T47D (cell line): ENCODE measurements at regions not wholly inside any gene's neighbourhood (a gene's known extent, or its start where the extent isn't known, plus 50 kb on each side); places are given as distances from the start of the nearest gene placed in this dataset.
"Not testable (repeated sequence)": the region's sequence is repeated elsewhere in the genome, so short reads cannot be mapped to it uniquely, and the experiment has no call there.

Experiments
- DNase-seq, 2 experiments: peaks; one replicate each; pipeline versions ENCODE4 v3.0.0 to v3.0.0-alpha.2; 2011 to 2012; ENCODE audit warnings: low read depth in 1 of 2, low spot score in 1 of 2
- JUND ChIP-seq: IDR thresholded peaks from 2 replicates; pipeline ENCODE4 v1.6.1; 2012; ENCODE audit warnings: low read depth
- in situ Hi-C: cut with HindIII; loops from 2 replicates; pipeline ENCODE4 v1.10.0; 2016; ENCODE audit warnings: low sequenced_read_pairs, low pct_unique_long_range_greater_than_20kb

DNA sequence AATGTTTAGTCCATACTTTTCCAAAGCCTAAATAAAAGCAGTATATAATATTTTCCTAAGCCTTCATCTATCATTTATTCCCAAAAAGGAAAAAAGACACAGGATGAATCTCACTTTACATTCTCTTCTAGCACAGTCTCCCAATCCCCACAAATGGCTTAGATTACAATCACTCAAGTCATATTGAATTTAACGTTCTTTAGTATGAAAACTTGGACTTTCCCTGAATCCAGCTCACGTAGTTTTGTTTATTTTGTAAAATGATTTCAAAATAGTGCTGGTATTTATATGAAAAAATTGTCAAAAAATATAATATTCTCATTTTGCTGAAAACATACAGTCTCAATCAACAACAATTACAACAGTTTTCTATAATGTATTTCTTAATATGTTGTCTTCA is 137.7 kb upstream of the CCDC150 start:
- in situ Hi-C loops, result no loop called here
- DNase-seq, result no peak
- TF ChIP-seq JUND, result no peak

DNA sequence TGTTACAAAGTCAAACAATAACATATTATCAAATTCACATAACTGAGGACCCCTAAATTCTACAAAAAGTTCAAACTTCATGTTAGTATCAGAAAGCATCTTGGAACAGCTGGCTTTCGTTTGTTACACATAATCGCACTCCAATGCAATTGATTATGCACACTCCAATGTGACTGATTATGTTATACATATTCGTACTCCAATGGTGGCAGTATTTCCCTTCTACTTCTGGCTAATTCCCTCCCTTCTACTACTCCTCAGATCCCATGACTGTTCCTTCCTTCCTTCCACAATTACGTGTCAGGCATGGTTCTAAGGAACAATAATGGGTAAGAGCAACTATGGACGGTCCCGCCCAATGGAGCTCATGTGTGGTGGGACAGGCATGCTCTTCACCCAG is 137.1 kb upstream of the CCDC150 start:
- in situ Hi-C loops, result no loop called here
- no peak for TF ChIP-seq JUND
- DNase-seq, result peak in 1 of 2 experiments; percentile 28

DNA sequence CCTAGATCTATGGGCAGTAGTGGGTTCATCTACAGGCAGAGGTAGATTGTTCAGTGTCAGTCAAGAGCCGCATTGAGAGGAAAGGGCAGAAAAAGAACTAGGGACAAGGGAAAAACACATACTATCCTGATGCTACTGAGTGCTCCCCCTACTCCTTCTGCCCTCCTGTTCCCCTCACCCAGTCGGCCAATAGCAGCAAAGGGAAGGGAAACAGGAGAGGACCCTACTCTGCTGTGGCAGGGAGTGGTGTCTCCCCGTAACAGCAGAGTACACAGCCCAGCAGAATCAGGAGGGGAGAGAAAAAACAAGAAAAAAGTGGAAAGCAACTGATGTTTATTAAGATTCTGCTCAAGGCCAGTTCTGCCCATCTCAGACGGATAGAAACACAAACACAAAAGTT is 136.1 kb upstream of the CCDC150 start:
- TF ChIP-seq JUND, result no peak
- in situ Hi-C loops, result no loop called here

DNA sequence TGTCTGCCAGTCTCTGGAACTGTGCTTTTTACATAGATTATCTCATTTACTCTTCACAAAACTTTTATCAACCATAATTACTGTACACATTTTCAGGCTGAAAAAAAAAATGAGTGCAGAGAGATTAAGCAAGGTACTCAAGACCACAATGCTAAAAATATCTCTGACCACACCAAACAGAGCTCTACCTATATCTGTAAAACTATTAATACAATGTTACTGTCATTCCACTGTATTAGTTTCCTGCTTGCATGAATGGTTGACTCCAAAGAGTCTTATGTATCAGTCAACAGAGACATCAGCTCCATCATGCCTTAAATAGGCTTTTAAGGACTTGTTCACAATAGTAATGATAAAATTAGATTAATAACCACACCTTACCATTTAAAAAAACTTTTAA is 134.7 kb upstream of the CCDC150 start:
- in situ Hi-C loops, result no loop called here
- TF ChIP-seq JUND, result no peak
- no peak for DNase-seq

More for the DNA sequence above, 136.1 kb upstream of the CCDC150 start:
- no peak for DNase-seq

DNA sequence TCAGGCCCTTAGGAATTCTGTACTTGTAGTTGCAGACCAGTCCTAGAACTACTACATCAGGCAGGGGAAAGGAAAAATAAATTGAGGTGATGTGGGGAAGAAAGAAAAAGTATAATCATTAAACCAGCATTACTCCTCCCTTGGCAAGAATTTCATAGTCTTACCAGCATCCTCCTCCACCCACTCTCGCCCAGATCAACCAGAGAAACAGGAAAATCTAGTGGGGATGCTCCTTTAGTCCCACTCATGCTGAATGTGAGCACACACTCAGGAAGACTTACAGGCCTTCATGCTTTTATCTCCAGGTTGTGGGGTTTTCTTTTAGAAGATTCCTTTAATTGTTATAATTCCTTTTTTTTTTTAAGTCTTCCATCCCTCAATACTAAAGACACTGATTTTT is 129.3 kb upstream of the CCDC150 start:
- peak in 1 of 2 experiments; percentile 40 for DNase-seq
- in situ Hi-C loops, result no loop called here
- TF ChIP-seq JUND, result no peak

DNA sequence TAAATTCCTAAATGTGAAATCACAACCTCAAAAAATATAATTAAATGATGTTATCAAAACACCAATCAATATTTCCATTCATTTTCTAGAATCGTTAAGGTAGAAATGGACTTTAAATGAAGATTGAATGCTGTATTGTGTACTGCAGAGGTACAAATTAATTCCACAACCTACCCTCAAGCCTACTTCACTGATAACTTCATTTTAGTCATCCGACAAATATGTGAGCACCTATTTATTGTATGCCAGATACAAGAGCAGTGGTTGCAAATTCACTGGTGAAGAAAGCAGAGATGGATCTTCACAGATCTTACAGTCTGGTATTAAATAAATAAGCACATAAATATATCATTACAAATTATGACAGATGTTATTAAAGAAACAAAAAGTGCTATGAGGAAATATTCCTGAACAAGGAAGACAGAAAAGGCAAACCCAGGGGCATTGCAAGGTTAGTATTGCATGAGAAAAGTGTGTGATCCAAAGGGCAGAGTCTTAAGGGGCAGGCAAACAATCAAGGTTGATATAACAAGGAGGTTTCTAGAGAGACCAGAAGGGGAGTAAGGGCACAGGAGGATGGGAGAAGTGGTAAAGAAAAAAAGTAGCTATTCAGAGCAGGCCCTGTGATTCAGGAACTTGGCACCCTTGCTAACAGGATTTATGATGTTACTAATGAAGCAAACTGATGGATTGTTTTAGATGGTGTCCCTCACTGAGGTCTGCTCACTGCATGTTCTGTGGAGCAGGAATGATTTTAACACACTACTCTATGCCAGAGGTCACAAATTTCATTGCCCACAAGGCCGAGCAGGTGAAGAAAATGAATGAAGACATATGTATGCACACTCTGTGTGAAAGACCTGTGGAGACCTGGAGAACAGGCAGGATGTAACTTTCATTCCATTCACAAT is 128.0 kb upstream of the CCDC150 start:
- in situ Hi-C loops, result no loop called here
- DNase-seq, result no peak
- TF ChIP-seq JUND, result no peak

DNA sequence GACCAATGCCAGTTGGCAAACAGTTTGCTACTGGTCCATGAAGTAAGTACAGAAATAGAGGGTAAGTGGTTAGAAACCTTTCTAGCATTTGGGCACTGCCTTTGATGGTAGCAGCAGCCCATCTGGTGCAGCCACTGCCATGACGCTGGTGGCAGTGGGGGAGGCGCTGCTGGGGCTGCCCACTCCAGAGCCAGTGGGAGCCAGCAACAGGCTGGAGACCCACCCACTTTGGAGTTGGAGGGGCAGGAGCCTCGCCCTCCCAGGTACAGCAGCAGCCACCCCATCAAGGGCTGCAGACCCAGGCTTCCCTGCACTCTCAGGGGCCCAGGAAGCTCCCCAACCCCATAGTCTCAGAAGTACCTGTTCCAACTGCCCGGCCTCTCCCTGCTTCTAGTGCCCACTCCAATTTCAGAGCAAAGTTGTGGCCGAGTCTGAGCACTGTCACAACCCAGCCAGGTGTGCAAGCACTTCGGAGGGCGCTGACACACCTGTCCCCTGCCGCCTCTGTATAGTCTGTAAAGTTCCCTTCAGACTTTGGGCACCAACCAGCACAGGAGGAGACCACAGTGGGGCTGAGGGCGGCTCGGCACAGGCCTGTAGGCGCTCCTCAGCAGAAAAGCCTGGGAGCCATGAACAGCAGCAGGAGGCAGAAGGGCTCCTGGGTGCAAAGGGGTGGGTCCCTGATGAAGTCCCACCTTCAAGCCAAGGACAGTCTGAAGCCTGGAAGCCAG is 125.6 kb upstream of the CCDC150 start:
- no peak for TF ChIP-seq JUND
- in situ Hi-C loops, result no loop called here
- no peak for DNase-seq

DNA sequence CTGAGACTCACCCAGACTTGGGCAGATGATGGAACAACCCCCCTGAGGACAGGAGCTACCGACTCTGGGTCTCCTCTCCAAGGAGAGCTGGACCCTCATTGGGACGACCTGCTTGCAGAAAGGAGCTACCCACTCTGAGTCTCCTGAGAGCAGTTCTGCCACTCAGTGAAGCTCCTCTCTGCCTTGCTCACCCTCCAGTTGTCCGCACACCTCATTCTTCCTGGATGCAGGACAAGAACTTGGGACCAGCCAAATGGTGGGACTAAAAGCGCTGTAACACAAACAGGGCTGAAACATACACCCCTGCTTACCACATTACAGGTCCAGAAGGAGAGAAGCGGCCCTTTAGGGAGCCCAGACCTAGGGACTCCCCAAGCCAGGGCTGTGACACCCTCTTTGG is 124.9 kb upstream of the CCDC150 start:
- in situ Hi-C loops, result no loop called here
- DNase-seq, result no peak
- TF ChIP-seq JUND, result no peak

DNA sequence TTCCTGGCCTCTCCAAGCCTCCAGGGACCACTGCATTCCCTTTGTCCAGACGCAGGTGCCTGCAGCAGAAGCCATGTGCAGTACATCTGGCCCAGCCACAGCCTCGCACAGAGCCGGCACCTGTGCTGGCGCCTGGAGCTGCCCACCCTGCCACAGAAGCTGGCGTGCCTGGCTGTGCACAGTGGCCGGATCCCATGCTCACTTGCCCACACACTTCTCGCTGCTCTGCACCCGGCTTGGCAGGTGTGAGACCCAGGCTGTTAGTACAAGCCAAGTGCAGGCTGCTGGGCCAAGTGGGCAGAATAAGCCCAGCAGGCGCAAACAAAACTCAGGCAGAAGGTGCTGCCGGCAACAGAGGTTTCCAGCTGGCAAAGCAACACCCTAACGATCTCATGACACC is 124.5 kb upstream of the CCDC150 start:
- no peak for TF ChIP-seq JUND
- DNase-seq, result no peak
- in situ Hi-C loops, result no loop called here

DNA sequence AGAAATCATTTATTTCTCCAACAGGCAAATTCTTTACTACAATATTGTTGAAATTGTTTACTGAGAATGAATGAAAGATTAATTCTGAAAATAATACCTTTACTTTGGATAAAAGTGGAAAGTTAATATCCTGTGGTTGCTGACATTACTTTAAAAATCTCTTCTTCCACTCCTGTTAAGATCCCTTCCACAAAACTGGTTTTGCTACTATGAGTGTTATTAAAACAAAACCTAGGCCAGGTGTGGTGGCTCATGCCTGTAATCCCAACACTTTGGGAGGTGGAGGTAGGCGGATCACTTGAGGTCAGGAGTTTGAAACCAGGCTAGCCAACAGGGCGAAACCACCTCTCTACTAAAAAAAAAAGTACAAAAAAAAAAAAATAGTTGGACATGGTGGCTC is 123.9 kb upstream of the CCDC150 start:
- in situ Hi-C loops, result no loop called here
- DNase-seq, result no peak
- no peak for TF ChIP-seq JUND

DNA sequence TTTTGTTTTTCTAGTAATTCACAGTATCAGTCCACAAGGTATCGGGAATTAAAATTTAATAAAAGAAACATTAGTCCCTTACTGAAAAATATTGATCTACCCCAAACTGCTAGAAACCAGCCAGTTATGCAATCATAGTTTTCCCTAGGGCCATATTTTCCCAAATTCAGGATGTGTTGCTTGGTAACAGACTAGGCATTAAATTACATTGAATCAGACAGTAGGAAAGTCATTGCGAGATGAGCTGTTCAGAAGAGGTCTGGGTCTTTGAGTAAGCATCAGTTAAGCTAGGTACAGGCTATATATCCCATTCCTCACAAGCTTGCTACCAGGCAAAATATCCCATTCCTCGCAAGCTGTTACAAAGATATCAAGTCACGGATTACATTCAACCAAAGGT is 123.0 kb upstream of the CCDC150 start:
- no peak for DNase-seq
- in situ Hi-C loops, result no loop called here
- TF ChIP-seq JUND, result no peak

DNA sequence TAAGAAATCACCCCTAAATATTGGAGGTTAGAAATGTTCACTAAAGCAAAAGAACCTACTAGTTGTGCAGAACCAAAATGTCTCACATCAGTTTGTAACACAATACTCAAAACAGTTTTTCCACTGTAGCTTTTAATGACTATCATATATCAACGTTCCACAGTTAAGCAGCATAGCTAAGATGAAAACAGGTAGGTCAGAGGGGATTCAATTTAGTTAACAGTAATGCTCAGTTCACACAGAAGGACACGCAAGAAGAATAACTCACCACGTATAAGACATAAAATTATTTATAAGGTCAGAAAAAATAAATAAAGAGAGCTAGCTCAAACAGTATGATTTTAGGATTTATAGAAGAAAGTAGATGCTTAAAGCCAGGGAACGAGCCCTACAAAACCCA is 118.9 kb upstream of the CCDC150 start:
- TF ChIP-seq JUND, result no peak
- in situ Hi-C loops, result no loop called here
- DNase-seq, result no peak

DNA sequence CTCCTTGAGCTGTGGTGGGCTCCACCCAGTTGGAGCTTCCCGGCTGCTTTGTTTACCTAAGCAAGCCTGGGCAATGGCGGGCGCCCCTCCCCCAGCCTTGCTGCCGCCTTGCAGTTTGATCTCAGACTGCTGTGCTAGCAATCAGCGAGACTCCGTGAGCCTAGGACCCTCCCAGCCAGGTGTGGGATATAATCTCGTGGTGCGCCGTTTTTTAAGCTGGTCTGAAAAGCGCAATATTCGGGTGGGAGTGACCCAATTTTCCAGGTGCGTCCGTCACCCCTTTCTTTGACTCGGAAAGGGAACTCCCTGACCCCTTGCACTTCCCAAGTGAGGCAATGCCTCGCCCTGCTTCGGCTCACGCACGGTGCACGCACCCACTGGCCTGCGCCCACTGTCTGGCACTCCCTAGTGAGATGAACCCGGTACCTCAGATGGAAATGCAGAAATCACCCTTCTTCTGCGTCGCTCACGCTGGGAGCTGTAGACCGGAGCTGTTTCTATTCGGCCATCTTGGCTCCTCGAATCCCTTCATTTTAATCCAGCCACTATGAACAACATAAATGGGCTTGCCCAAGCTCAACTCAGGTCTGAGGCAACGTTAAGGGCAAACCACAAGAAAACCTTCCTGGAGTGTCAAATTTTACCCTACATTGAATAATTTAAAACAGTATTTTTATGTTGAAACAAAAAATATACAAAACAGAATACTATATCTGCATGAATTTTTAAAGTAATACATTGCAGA is 112.4 kb upstream of the CCDC150 start:
- DNase-seq, in situ Hi-C loops: not testable (repeated sequence)
